WTC11 (cell line): ENCODE measurements at regions not wholly inside any gene's neighbourhood (a gene's known extent, or its start where the extent isn't known, plus 50 kb on each side); places are given as distances from the start of the nearest gene placed in this dataset.

ENCODE experiments used
- ATAC-seq: fragments of 200-7000 bp; cut with Tn5 transposase; 2 replicates; pipeline ENCODE4 v1.10.0; 2021; ENCODE audit warnings: mild to moderate bottlenecking, moderate library complexity
- CTCF ChIA-PET: fragments of 300-600 bp; sonication (Branson Sonifier 250); formaldehyde crosslinking; loops from one replicate; lab custom pipeline; 2021; ENCODE audit warnings: antibody characterized with exemption; lab: Charles Lee
- POLR2A ChIA-PET: fragments of 350-600 bp; sonication (Branson Sonifier 250); formaldehyde crosslinking; loops from one replicate; lab custom pipeline; 2021; ENCODE audit warnings: antibody characterized with exemption; lab: Charles Lee
- DNase-seq: peaks from one replicate; pipeline ENCODE4 v3.0.0; 2021; ENCODE audit warnings: low spot score
- H3K27ac Mint-ChIP-seq: 2 replicates; pipeline ENCODE4 v1.8.0; 2021; ENCODE audit warnings: mixed read lengths
- H3K27me3 Mint-ChIP-seq: 2 replicates; pipeline ENCODE4 v1.8.0; 2021; ENCODE audit warnings: low read depth, mild to moderate bottlenecking, moderate library complexity, mixed read lengths
- H3K36me3 Mint-ChIP-seq: 2 replicates; pipeline ENCODE4 v1.8.0; 2021; ENCODE audit warnings: mixed read lengths
- H3K4me1 Mint-ChIP-seq: 2 replicates; pipeline ENCODE4 v1.8.0; 2022; ENCODE audit warnings: mixed read lengths
- H3K4me3 Mint-ChIP-seq: 2 replicates; pipeline ENCODE4 v1.8.0; 2021; ENCODE audit warnings: mild to moderate bottlenecking, moderate library complexity, mixed read lengths
- H3K9me3 Mint-ChIP-seq: 2 replicates; pipeline ENCODE4 v1.8.0; 2021; ENCODE audit warnings: mixed read lengths
- AFF4 ChIP-seq: sonication (generic); formaldehyde crosslinking; IDR thresholded peaks from 2 replicates; pipeline ENCODE4 v1.8.1; 2023; ENCODE audit warnings: mild to moderate bottlenecking, missing genetic modification reagents, borderline replicate concordance
- CREB1 ChIP-seq: sonication (generic); formaldehyde crosslinking; IDR thresholded peaks from 2 replicates; pipeline ENCODE4 v1.8.0; 2023; ENCODE audit warnings: mild to moderate bottlenecking, missing genetic modification reagents
- E2F1 ChIP-seq: sonication (generic); formaldehyde crosslinking; IDR thresholded peaks from 2 replicates; pipeline ENCODE4 v1.8.0; 2022; ENCODE audit warnings: mild to moderate bottlenecking, missing genetic modification reagents
- E2F4 ChIP-seq: sonication (generic); formaldehyde crosslinking; IDR thresholded peaks from 2 replicates; pipeline ENCODE4 v1.8.1; 2022; ENCODE audit warnings: low read depth, mild to moderate bottlenecking, moderate library complexity, missing genetic modification reagents, borderline replicate concordance
- ESRRA ChIP-seq: sonication (generic); formaldehyde crosslinking; IDR thresholded peaks from 2 replicates; pipeline ENCODE4 v1.8.1; 2022; ENCODE audit warnings: mild to moderate bottlenecking, missing genetic modification reagents, borderline replicate concordance
- FOXJ3 ChIP-seq: sonication (generic); formaldehyde crosslinking; IDR thresholded peaks from 2 replicates; pipeline ENCODE4 v1.9.0; 2021; ENCODE audit warnings: missing genetic modification reagents, mild to moderate bottlenecking, borderline replicate concordance
- FOXK1 ChIP-seq: sonication (generic); formaldehyde crosslinking; IDR thresholded peaks from 2 replicates; pipeline ENCODE4 v1.8.0; 2022; ENCODE audit warnings: mild to moderate bottlenecking, moderate library complexity, missing genetic modification reagents
- GTF2I ChIP-seq: fragments of 250-450 bp; sonication (Bioruptor Pico); conservative IDR thresholded peaks from 2 replicates; pipeline ENCODE4 v1.4.0; 2021; ENCODE audit warnings: mild to moderate bottlenecking
- IRF1 ChIP-seq: sonication (generic); formaldehyde crosslinking; IDR thresholded peaks from 2 replicates; pipeline ENCODE4 v1.8.0; 2023; ENCODE audit warnings: missing genetic modification reagents
- JUN ChIP-seq: sonication (generic); formaldehyde crosslinking; IDR thresholded peaks from 2 replicates; pipeline ENCODE4 v1.8.0; 2023; ENCODE audit warnings: mild to moderate bottlenecking, missing genetic modification reagents
- MAX ChIP-seq: sonication (generic); formaldehyde crosslinking; IDR thresholded peaks from 2 replicates; pipeline ENCODE4 v1.8.0; 2022; ENCODE audit warnings: mild to moderate bottlenecking, missing genetic modification reagents
- NFYB ChIP-seq: sonication (generic); formaldehyde crosslinking; conservative IDR thresholded peaks from 2 replicates; pipeline ENCODE4 v1.8.0; 2022; ENCODE audit warnings: low read depth, missing genetic modification reagents
- OVOL2 ChIP-seq: fragments of 250-450 bp; sonication (Bioruptor Pico); IDR thresholded peaks from 2 replicates; pipeline ENCODE4 v1.9.0; 2021; ENCODE audit warnings: mild to moderate bottlenecking, borderline replicate concordance
- PRDM15 ChIP-seq: sonication (generic); formaldehyde crosslinking; IDR thresholded peaks from 2 replicates; pipeline ENCODE4 v1.8.0; 2022; ENCODE audit warnings: missing genetic modification reagents
- PREB ChIP-seq: sonication (generic); formaldehyde crosslinking; IDR thresholded peaks from 2 replicates; pipeline ENCODE4 v1.8.1; 2022; ENCODE audit warnings: mild to moderate bottlenecking, missing genetic modification reagents, moderate library complexity, borderline replicate concordance
- RORB ChIP-seq: fragments of 250-450 bp; sonication (Bioruptor Pico); IDR thresholded peaks from 2 replicates; pipeline ENCODE4 v1.9.0; 2021; ENCODE audit warnings: mild to moderate bottlenecking
- TEAD4 ChIP-seq: sonication (generic); formaldehyde crosslinking; IDR thresholded peaks from 2 replicates; pipeline ENCODE4 v1.8.0; 2022; ENCODE audit warnings: mild to moderate bottlenecking, missing genetic modification reagents
- ZMAT4 ChIP-seq: fragments of 250-450 bp; sonication (Bioruptor Pico); IDR thresholded peaks from 2 replicates; pipeline ENCODE4 v1.9.0; 2021; ENCODE audit warnings: mild to moderate bottlenecking
- ZNF317 ChIP-seq: sonication (generic); formaldehyde crosslinking; IDR thresholded peaks from 2 replicates; pipeline ENCODE4 v1.8.1; 2023; ENCODE audit warnings: low read depth, mild to moderate bottlenecking, moderate library complexity, missing genetic modification reagents, borderline replicate concordance
- ZNF396 ChIP-seq: fragments of 250-450 bp; sonication (Bioruptor Pico); IDR thresholded peaks from 2 replicates; pipeline ENCODE4 v1.8.0; 2021; ENCODE audit warnings: mild to moderate bottlenecking, moderate library complexity, borderline replicate concordance
- ZNF423 ChIP-seq: fragments of 250-450 bp; sonication (Bioruptor Pico); IDR thresholded peaks from 2 replicates; pipeline ENCODE4 v2.1.2; 2022; ENCODE audit warnings: mild to moderate bottlenecking, moderate library complexity

GRCh38 chr12:124216966-124217365, 77.9 kb upstream of the RFLNA start:
- CTCF ChIA-PET, result interaction anchor here (0.6 to 1.4 kb wide), 3 partner anchors 58 to 184 kb away, joined by 4 to 5 read pairs (median 5); no protein-coding TSS in a partner anchor
- Mint-ChIP-seq H3K27me3 (peaks cover 13% of the 10 kb centered on the region), H3K27ac (no peak overlapping the region), H3K36me3 (peaks cover 22% of the 10 kb centered on the region), H3K4me3 (no peak overlapping the region), H3K4me1 (peaks cover 16% of the 10 kb centered on the region), H3K9me3 (peaks cover 35% of the 10 kb centered on the region)
- no peak for ATAC-seq
- no peak for DNase-seq
- POLR2A ChIA-PET, result no interaction called here
- no peak for TF ChIP-seq FOXK1 (CRISPR knock-in tag)
- no peak for TF ChIP-seq GTF2I
- TF ChIP-seq AFF4 (CRISPR knock-in tag), result no peak
- no peak for TF ChIP-seq MAX
- TF ChIP-seq FOXJ3, result no peak
- TF ChIP-seq RORB (CRISPR knock-in tag), result no peak
- no peak for TF ChIP-seq IRF1 (CRISPR knock-in tag)
- no peak for TF ChIP-seq NFYB
- no peak for TF ChIP-seq JUN
- TF ChIP-seq ZMAT4 (CRISPR knock-in tag), result no peak
- no peak for TF ChIP-seq PRDM15
- no peak for TF ChIP-seq ZNF317 (CRISPR knock-in tag)

- Mint-ChIP-seq H3K27me3 (peaks cover 13% of the 10 kb centered on the region), H3K4me3 (no peak overlapping the region), H3K4me1 (peaks cover 16% of the 10 kb centered on the region), H3K9me3 (peaks cover 35% of the 10 kb centered on the region), H3K27ac (no peak overlapping the region), H3K36me3 (peaks cover 22% of the 10 kb centered on the region)
- ChIA-PET POLR2A (interaction anchor here (0.8 kb wide), 1 partner anchor 164 kb away, joined by 3 read pairs; no protein-coding TSS in a partner anchor), CTCF (interaction anchor here (0.6 to 1.4 kb wide), 4 partner anchors 58 to 185 kb away, joined by 4 to 5 read pairs (median 5); no protein-coding TSS in a partner anchor)
- DNase-seq (no peak), ATAC-seq (peak; percentile 47)
- TF ChIP-seq E2F1, result no peak
- no peak for TF ChIP-seq ZNF423 (CRISPR knock-in tag)
- TF ChIP-seq PREB, result no peak
- no peak for TF ChIP-seq TEAD4 (CRISPR knock-in tag)
- no peak for TF ChIP-seq OVOL2 (CRISPR knock-in tag)
- TF ChIP-seq E2F4, result no peak
- no peak for TF ChIP-seq ESRRA (CRISPR knock-in tag)
- TF ChIP-seq CREB1 (CRISPR knock-in tag), result no peak
- no peak for TF ChIP-seq ZNF396 (CRISPR knock-in tag)
- TF ChIP-seq FOXK1 (CRISPR knock-in tag), result no peak
Measured at GRCh38 chr12:124217508-124218242, 77.2 kb upstream of the RFLNA start.
